HG02981 (cell line): ENCODE measurements at regions not wholly inside any gene's neighbourhood (a gene's known extent, or its start where the extent isn't known, plus 50 kb on each side); places are given as distances from the start of the nearest gene placed in this dataset.
"Not testable (repeated sequence)": the region's sequence is repeated elsewhere in the genome, so short reads cannot be mapped to it uniquely, and the experiment has no call there.

Experiments used
- ATAC-seq: cut with Tn5 transposase; IDR thresholded peaks from one replicate; pipeline ENCODE4 v1.9.1; 2021; ENCODE audit warnings: mild to moderate bottlenecking, moderate library complexity; ENCODE audit not compliant: unreplicated experiment

DNA sequence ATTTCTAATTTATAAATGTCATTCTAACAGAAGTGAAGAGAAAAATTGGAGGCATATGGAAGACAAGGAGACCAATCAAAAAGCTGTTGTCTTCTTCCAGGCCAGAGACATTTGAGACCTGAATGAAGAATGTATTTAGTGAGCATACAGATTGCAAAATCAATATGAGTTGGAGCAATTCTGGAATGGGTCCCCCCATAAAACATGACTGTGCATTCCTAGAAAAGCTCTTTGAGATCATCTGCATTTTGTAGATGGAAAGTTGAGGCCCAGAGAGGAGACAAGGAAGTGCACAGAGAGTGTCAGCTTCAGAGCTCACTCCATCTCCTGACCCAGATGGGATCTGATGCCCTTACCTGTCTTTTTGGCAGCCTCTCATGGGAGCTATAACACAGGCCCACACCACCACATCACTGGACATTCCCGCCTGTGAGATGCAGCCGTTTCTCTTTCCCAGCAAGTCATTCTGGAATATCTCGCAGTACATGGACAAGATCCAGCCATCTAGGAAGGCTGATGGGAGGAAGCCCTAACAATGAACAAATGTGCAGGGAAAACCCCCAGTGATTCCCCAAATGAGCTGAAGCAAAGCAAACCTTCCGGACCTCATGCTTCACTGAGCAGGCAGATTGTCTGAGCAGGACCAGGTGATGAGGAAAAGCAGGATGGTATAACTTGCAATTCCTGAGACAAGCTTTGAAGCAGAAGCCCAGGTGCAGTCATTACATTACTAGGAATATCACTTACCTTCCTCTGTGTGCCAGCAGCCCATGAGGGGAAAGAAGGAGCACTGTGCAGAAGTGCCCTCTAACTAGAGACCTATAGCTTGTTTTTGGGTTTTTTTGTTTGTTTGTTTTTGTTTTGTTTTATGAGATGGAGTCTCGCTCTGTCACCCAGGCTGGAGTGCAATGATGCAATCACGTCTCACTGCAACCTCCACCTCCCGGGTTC lies 445.6 kb downstream of the PLPP3 start:
- ATAC-seq = no peak

- no peak for ATAC-seq
Observed at GRCh38 chr1:56132520-56132919, 446.8 kb downstream of the PLPP3 start.

DNA sequence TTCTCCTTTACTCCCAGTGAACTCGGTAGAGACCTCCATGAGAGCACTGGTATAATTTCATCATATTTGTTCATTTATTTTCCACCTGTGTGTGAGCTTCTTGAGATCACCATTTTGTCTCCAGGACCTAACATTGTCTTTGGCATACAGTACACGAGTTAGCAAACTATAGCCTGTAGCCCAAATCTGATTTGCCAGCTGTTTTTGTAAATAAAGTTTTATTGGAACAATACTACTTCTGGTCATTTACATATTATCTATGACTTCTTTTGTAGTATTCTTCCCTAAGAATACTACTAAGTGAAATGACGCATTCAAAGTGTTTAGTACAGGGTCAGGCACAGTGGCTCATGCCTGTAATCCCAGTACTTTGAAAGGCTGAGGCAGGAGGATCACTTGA lies 449.5 kb downstream of the PLPP3 start:
- ATAC-seq = no peak

DNA sequence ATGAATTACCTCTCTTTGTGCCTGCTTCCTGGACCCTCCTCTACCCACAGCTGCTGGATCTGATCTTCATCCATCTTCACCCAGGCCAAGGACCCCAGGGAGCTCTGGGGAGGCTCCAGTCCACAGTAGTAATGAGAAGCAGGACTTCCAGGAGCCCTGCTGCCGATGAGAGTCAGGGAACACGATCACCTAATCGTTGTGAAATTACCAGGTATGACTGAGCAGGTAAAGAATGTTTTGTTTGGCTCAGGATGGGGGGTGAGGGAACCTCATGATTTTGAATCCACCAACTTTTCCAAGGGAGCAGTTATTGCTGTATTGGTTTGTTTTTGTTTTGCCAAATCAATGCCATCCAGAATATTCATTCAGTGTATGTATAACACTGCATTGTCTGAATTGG lies 454.0 kb downstream of the PLPP3 start:
- ATAC-seq = no peak

DNA sequence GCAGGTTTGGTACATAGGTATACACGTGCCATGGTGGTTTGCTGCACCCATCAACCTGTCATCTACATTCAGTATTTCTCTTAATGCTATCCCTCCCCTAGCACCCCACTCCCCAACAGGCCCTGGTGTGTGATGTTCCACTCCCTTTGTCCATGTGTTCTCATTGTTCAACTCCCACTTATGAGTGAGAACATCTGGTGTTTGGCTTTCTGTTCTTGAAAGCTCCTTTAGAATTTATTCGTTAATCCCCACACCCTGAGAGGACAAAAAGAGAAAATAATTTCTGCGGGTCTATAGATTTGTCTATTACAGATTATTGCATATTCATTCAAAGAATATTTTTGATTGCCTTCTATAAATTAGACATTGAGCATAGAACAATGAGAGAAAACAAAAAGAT lies 455.5 kb downstream of the PLPP3 start:
- no peak for ATAC-seq

DNA sequence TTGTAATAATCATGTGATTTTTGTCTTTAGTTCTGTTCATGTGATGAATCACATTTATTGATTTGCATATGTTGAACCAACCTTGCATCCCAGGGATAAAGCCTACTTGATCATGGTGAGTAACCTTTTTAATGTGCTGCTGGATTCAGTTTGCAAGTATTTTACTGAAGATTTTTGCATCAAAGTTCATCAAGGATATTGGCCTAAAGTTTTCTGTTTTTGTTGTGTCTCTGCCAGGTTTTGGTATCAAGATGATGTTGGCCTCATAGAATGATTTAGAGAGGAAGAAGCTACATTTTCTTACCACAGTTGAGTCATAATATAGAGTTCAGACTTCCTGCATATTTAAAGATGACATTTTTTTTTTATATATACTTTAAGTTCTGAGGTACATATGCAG lies 455.9 kb downstream of the PLPP3 start:
- no peak for ATAC-seq

DNA sequence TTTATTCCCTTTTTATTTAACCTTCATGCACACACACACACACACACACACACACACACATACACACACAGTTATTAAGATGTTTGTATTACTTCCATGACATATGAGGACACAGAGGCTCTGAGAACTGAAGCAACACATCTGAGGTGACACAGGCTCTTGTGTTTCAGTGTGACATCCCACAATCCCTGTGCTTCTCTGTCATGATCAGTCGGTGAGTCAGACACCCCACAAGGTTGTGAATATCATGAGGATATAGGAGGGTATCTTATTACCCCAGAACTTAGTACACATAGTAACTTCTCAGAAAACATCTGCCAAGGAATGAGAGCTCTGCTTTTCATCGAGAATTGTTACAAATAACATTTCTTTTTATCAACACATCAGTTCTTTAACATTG lies 459.3 kb downstream of the PLPP3 start:
- no peak for ATAC-seq

GRCh38 chr1:56118676-56119075 lies 460.7 kb downstream of the PLPP3 start:
- not testable (repeated sequence) for ATAC-seq

DNA sequence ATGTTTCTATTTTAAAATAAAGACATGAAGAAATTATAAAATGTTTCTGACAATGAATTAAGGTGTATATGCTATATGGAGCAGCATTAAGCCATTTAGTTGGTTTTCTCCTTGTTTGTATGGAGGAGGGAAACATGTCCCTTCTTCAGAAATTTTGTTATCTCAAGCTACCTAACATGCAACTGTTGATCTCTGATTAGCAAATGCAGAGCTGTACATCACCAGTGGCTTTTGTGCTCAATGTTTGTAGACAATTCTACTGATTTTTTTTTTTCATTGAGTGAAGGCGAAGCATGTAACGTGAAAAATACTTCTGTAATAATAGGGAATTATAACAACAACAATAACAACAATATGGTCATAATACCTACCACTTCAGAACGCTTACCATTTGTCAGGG lies 463.7 kb downstream of the PLPP3 start:
- no peak for ATAC-seq

DNA sequence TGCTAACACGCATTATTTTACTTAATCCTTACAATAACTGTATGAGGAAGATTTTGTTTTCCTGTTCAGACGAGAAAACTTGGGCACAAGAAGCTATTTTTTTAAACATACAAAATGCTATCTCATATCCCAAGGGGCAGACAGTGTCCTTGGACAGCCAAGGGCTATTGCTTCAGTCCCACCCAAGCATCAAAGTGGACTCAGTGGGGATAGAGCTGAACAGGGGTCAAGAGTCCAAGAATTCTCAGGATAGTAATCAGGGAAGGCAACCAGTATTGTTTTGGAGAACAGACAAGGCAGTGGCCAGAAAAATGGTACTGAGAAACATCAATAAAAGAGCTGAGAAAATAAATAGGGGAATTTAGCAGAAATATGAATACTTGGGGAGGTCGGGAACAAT lies 465.7 kb downstream of the PLPP3 start:
- no peak for ATAC-seq

GRCh38 chr1:56107275-56107638 lies 472.1 kb downstream of the PLPP3 start:
- ATAC-seq = no peak

DNA sequence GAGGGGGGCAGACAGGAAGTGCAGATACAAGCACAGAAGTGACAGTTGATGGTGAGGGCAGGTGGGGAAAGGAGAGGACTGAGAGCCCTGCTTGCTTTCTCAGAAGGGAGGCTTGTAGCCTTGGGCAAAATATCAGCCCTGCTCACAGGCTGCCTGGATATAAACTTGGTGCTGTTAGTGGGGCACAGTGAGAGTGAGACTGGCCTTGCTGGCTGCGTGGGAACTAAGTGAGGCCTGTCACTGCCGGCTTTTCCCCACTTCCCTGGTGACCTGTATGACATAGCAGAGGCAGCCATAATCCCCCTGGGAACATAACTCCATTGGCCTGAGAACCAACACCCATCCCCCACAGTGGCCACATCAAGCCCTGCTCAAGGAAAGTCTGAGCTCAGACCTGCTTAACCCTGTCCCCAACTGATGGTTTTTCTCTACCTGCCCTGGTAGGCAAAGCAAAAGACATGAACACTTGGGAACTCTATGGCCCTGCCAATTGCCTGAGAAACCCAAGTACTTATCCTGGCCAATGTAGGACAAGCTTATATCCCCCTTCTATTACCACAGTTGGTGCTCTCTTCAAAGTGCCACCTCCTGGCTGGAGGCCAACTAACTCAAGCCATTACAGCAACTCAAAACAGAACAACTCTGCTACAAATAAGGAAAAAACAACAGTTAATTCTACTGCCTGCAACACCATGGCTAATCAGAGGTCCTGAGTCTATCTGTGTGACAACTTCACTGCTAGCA lies 472.7 kb downstream of the PLPP3 start:
- ATAC-seq = no peak

DNA sequence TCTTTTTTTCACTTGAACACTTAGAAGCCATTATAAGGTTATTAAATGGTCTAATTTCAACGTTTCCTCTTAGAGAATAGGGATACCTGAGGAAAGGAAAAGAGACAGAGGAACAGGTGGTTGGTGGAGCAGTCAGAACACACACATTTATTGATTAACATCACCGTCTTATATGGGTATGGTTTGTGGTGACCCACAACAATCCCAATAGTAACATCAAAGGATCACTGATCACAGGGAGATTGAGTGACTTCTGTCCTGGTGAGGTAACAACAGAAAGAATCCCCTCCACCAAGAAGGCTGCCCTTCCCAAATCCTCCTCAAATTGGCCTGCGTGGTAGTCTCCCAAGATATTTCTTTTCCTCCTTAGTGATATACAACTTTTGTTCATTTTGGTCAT lies 474.0 kb downstream of the PLPP3 start:
- no peak for ATAC-seq

DNA sequence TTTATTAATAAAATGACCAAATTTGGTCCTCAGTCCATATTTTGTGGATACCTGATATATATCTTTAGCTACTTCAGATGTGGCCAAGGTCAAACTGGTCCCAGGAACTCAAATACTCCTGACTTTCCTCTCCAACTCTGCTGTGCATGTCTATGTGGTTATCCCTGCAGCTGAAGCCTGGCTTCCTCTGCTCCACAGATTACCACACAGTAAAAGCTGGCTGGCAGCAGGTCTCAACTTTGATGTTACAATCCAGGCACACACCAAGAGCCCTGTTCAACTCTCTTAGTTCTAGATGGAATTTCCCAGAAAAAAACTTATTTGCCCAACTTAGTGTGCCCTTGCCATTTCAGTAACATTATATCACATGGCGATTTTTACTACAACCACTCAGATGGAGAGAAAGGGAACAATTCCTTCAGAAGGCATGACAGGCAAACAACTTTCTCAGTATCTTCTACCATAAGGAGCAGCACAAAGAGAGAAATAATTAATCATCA lies 479.5 kb downstream of the PLPP3 start:
- no peak for ATAC-seq

GRCh38 chr1:56098946-56099345 lies 480.4 kb downstream of the PLPP3 start:
- ATAC-seq = no peak

DNA sequence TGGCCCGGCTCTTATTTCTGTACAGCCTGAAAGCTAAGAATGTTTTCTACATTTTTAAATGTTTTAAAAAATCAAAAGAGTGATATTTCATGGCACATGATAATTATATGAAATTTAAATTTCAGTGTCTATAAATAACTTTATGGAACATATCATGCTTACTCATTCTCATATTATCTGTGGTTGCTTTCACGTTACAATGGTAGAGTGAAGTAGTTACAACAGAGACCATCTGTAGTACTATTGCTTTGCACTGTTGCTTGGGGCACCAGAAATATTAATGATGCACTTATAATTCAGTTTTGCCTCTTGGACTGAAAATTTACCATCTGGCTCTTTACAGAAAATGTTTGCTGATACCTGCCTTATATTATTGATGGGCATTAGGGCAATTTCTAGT lies 481.6 kb downstream of the PLPP3 start:
- ATAC-seq = no peak

GRCh38 chr1:56095696-56096665 lies 483.4 kb downstream of the PLPP3 start:
- ATAC-seq = no peak

DNA sequence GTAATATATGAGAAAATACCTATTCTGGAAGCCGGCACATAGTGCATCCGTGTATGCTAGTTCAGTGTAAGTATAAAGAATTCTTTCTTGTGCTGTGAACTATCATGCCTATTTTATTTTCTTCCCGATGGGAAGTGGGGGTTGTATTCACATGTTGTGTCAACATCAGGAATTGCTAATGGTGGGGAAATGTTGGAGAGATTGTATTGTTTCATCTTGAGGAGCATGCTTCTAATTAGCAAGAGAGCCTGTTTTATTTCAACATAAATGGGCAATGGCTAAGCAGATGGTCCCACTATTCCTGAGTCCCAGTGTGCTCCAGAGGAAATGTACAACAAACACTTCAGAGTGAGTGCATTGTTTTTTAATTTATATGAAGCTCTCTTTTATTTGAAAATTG lies 485.2 kb downstream of the PLPP3 start:
- no peak for ATAC-seq

DNA sequence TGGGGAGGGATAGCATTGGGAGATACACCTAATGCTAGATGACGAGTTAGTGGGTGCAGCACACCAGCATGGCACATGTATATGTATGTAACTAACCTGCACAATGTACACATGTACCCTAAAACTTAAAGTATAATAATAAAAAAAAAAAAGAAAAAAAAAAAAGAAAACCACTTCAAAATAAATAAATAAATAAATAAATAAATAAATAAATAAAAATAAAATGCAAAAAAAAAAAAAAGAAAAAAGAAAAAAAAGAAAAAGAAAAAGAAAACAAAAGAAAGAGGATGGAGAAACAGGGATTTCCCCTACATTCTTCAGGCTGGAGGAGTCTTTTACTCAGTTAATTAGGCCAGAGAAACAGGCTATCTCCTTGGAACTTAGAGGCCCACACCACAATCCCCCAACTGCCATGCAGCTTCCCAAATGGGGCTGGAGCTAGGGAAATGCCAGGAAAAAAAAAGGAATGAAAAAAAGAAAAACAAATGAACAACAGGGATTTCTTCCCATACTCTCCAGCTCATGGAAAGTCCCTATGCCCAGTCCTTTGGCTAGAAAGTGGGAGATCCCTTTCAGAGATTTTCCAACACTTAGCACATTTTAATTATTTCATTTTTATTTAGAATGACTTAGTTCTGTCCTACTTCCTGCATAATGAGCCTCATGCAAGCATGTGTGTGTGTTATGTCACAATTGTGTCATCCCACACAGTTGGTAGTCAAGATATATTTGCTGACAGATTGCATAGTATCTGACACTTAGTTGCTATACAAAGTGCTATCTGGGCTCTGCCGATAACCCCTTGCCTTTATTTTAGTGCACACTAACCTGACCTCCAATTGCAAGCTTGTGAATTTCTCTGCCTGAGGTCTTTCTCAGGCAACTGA lies 486.4 kb downstream of the PLPP3 start:
- no peak for ATAC-seq

GRCh38 chr1:56089826-56090225 lies 489.5 kb downstream of the PLPP3 start:
- ATAC-seq = not testable (repeated sequence)
